H9 (cell line): ENCODE measurements at regions not wholly inside any gene's neighbourhood (a gene's known extent, or its start where the extent isn't known, plus 50 kb on each side); places are given as distances from the start of the nearest gene placed in this dataset.

Experiments
- DNase-seq: peaks from one replicate; pipeline ENCODE4 v3.0.0-alpha.2; 2017
- H2AFZ ChIP-seq: one replicate; pipeline ENCODE4 v1.6.1; 2013; ENCODE audit warnings: mild to moderate bottlenecking, low read length, control low read depth, moderate library complexity
- H2AK5ac ChIP-seq: 2 replicates; pipeline ENCODE4 v1.6.1; 2013; ENCODE audit warnings: low read length, control low read depth, mixed read lengths; ENCODE audit not compliant: insufficient read length
- H2BK120ac ChIP-seq: one replicate; pipeline ENCODE4 v1.6.1; 2013; ENCODE audit warnings: low read depth, mild to moderate bottlenecking, low read length, control low read depth, inconsistent platforms; ENCODE audit not compliant: poor library complexity, severe bottlenecking
- H2BK12ac ChIP-seq: 2 replicates; pipeline ENCODE4 v1.6.1; 2013; ENCODE audit warnings: low read length, control low read depth, mixed read lengths, low read depth; ENCODE audit not compliant: insufficient read length
- H2BK15ac ChIP-seq: 2 replicates; pipeline ENCODE4 v1.6.1; 2013; ENCODE audit warnings: low read depth, low read length, control low read depth
- H2BK20ac ChIP-seq: one replicate; pipeline ENCODE4 v1.6.1; 2013; ENCODE audit warnings: low read depth, mild to moderate bottlenecking, low read length, control low read depth, inconsistent platforms; ENCODE audit not compliant: poor library complexity, severe bottlenecking
- H2BK5ac ChIP-seq: 2 replicates; pipeline ENCODE4 v1.6.1; 2013; ENCODE audit warnings: low read length, control low read depth, mixed read lengths; ENCODE audit not compliant: insufficient read length
- H3K14ac ChIP-seq: 2 replicates; pipeline ENCODE4 v1.6.1; 2013; ENCODE audit warnings: low read length, control low read depth; ENCODE audit not compliant: insufficient read depth
- H3K18ac ChIP-seq: 2 replicates; pipeline ENCODE4 v1.6.1; 2013; ENCODE audit warnings: low read depth, mild to moderate bottlenecking, mixed read lengths, low read length, control low read depth; ENCODE audit not compliant: insufficient read length
- H3K23ac ChIP-seq: 2 replicates; pipeline ENCODE4 v1.6.1; 2013; ENCODE audit warnings: low read length, control low read depth, mixed read lengths, low read depth; ENCODE audit not compliant: insufficient read length
- H3K23me2 ChIP-seq: 2 replicates; pipeline ENCODE4 v1.6.1; 2013; ENCODE audit warnings: low read depth, mild to moderate bottlenecking, mixed read lengths, low read length, control low read depth; ENCODE audit not compliant: insufficient read length, poor library complexity, severe bottlenecking
- H3K27ac ChIP-seq: 2 replicates; pipeline ENCODE4 v1.5.1; 2013; ENCODE audit warnings: low read length, control low read depth, mixed read lengths, low read depth; ENCODE audit not compliant: insufficient read length
- H3K27me3 ChIP-seq: 2 replicates; pipeline ENCODE4 v1.6.1; 2013; ENCODE audit warnings: low read length, control low read depth, inconsistent platforms; ENCODE audit not compliant: insufficient read depth
- H3K4ac ChIP-seq: 2 replicates; pipeline ENCODE4 v1.6.1; 2013; ENCODE audit warnings: low read depth, mild to moderate bottlenecking, control low read depth, inconsistent platforms, low read length, moderate library complexity
- H3K4me1 ChIP-seq: 2 replicates; pipeline ENCODE4 v1.6.1; 2013; ENCODE audit warnings: low read length, control low read depth, inconsistent platforms; ENCODE audit not compliant: insufficient read depth
- H3K4me2 ChIP-seq: 2 replicates; pipeline ENCODE4 v1.6.1; 2013; ENCODE audit warnings: low read length, control low read depth, mixed read lengths; ENCODE audit not compliant: insufficient read length, insufficient read depth
- H3K56ac ChIP-seq: 2 replicates; pipeline ENCODE4 v1.6.1; 2013; ENCODE audit warnings: low read depth, mild to moderate bottlenecking, mixed read lengths, low read length, control low read depth; ENCODE audit not compliant: insufficient read length
- H3K79me1 ChIP-seq: 2 replicates; pipeline ENCODE4 v1.6.1; 2013; ENCODE audit warnings: low read depth, mild to moderate bottlenecking, moderate library complexity, low read length, control low read depth, inconsistent platforms; ENCODE audit not compliant: insufficient read depth, poor library complexity, severe bottlenecking
- H3K79me2 ChIP-seq: 2 replicates; pipeline ENCODE4 v1.6.1; 2013; ENCODE audit warnings: low read length, control low read depth, inconsistent platforms; ENCODE audit not compliant: insufficient read depth
- H3K9ac ChIP-seq: 2 replicates; pipeline ENCODE4 v1.6.1; 2013; ENCODE audit warnings: low read length, control low read depth, mixed read lengths; ENCODE audit not compliant: insufficient read length; ENCODE audit errors: extremely low read depth
- H3K9me3 ChIP-seq: one replicate; pipeline ENCODE4 v1.6.1; 2013; ENCODE audit warnings: low read depth, low read length, inconsistent platforms; ENCODE audit not compliant: control insufficient read depth
- H3T11ph ChIP-seq: one replicate; pipeline ENCODE4 v1.6.1; 2013; ENCODE audit warnings: mild to moderate bottlenecking, low read length, control low read depth, inconsistent platforms
- H4K20me1 ChIP-seq: one replicate; pipeline ENCODE4 v1.6.1; 2013; ENCODE audit not compliant: control insufficient read depth, insufficient read length, insufficient read depth
- H4K5ac ChIP-seq: 2 replicates; pipeline ENCODE4 v1.6.1; 2013; ENCODE audit warnings: low read depth, mild to moderate bottlenecking, mixed read lengths, low read length, control low read depth; ENCODE audit not compliant: insufficient read length
- H4K8ac ChIP-seq: replicated peaks from 2 replicates; pipeline ENCODE4 v1.6.1; 2013; ENCODE audit warnings: low read length, control low read depth, mixed read lengths, low read depth; ENCODE audit not compliant: insufficient read length
- H4K91ac ChIP-seq: 2 replicates; pipeline ENCODE4 v1.6.1; 2013; ENCODE audit warnings: low read depth, mild to moderate bottlenecking, moderate library complexity, mixed read lengths, low read length, control low read depth; ENCODE audit not compliant: insufficient read length
- H3K27ac Mint-ChIP-seq, 3 experiments: 2 replicates in 2 of 3; 3 replicates in 1 of 3; pipeline ENCODE4 v1.8.0; 2020 to 2021; ENCODE audit warnings: mixed read lengths in 3 of 3, mild to moderate bottlenecking in 1 of 3, moderate library complexity in 1 of 3
- H3K27me3 Mint-ChIP-seq: 2 replicates; pipeline ENCODE4 v1.8.0; 2021; ENCODE audit warnings: low read depth, mild to moderate bottlenecking, moderate library complexity, mixed read lengths
- H3K36me3 Mint-ChIP-seq, 3 experiments: 2 replicates in 2 of 3; 3 replicates in 1 of 3; pipeline ENCODE4 v1.8.0; 2020 to 2021; ENCODE audit warnings: low read depth in 3 of 3, mixed read lengths in 3 of 3; ENCODE audit not compliant: insufficient read depth in 1 of 3
- H3K4me1 Mint-ChIP-seq, 2 experiments: 2 replicates each; pipeline ENCODE4 v1.8.0; 2020; ENCODE audit warnings: mixed read lengths in 2 of 2
- H3K4me3 Mint-ChIP-seq, 2 experiments: 2 replicates in 1 of 2; 3 replicates in 1 of 2; pipeline ENCODE4 v1.8.0; 2020 to 2021; ENCODE audit warnings: mild to moderate bottlenecking in 2 of 2, mixed read lengths in 2 of 2, moderate library complexity in 1 of 2
- H3K9me3 Mint-ChIP-seq, 2 experiments: 2 replicates in 1 of 2; 3 replicates in 1 of 2; pipeline ENCODE4 v1.8.0; 2020; ENCODE audit warnings: mild to moderate bottlenecking in 2 of 2, mixed read lengths in 2 of 2, moderate library complexity in 1 of 2
- WGBS: extraction: QIAGEN DNeasy Blood & Tissue Kit; methylation state at CpG from one replicate; pipeline ENCODE4 v1.1.7; 2013; ENCODE audit warnings: missing lambda C conversion rate, low lambda C conversion rate, mixed read lengths; ENCODE audit not compliant: insufficient read length; ENCODE audit errors: extremely low coverage; 5-methylcytosine and 5-hydroxymethylcytosine counted together
- TF ChIP-seq, protein P1 (sequence below): fragments of 200-600 bp; sonication (generic); conservative IDR thresholded peaks from 3 replicates; pipeline ENCODE4 v1.8.0; 2021; ENCODE audit warnings: antibody characterized with exemption, mild to moderate bottlenecking

DNA sequence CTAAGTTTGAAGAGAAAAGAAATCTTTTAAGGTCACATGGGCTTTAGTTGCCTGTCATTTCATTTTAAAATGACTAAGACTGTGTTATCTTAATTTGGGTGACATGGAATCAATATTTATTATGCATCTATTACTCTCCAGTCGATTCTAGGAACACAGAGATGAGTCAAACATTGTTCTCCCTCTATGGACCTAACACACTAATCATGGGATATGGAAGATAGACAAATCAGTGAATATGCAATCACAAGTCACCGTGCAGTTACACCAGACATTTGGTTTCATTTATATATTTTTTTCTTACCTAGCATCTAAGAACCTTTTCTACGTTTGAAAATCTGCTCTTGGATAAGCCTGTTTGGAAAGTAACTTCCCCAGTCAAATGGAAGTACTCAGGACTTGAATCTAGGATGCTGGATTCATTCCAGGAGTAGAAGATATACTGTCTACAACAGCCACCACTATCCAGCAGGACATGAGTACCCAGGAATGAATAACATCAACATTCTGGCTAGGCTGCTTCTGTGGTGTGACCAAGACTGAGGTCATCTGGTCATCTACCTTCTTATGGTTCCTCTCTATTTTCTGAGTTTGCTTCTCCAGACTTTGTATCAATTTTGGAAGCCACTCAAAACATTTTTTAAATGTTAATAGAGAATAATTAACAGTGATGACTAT is 902.9 kb upstream of the LRRN3 start:
- no peaks in the 10 kb centered on the region for H4K20me1 ChIP-seq
- no peak overlapping the region for H3K56ac ChIP-seq
- no peak overlapping the region for H3K27ac ChIP-seq
- no peak overlapping the region for H4K5ac ChIP-seq
- H3K27ac Mint-ChIP-seq = no peak overlapping the region
- H3K4me1 Mint-ChIP-seq = peaks cover 4% of the 10 kb centered on the region in 2 experiments; a peak in 3 of 4 replicates
- H3K4me3 Mint-ChIP-seq = no peak overlapping the region
- no peak overlapping the region for H2BK5ac ChIP-seq
- H2BK15ac ChIP-seq = no peak overlapping the region
- no peak overlapping the region for H4K8ac ChIP-seq
- no peak overlapping the region for H2AK5ac ChIP-seq
- H3K27me3 Mint-ChIP-seq = no peaks in the 10 kb centered on the region
- peaks cover 20% of the 10 kb centered on the region in 2 experiments for H3K9me3 Mint-ChIP-seq
- peaks cover 1 to 28% (median 14%) of the 10 kb centered on the region in 3 experiments; a peak in 5 of 7 replicates for H3K36me3 Mint-ChIP-seq
- no peaks in the 10 kb centered on the region for H3K9me3 ChIP-seq
- no peak overlapping the region for H3K18ac ChIP-seq
- H3K23me2 ChIP-seq = no peaks in the 10 kb centered on the region
- H3K23ac ChIP-seq = no peak overlapping the region
- H3T11ph ChIP-seq = no peak overlapping the region
- H2BK120ac ChIP-seq = no peak overlapping the region
- H2BK20ac ChIP-seq = no peak overlapping the region
- no peak for DNase-seq
- no peak overlapping the region for H2AFZ ChIP-seq
- H3K14ac ChIP-seq = no peak overlapping the region
- no CpG with 5 or more reads among the region's 3 CpGs for WGBS
- TF ChIP-seq, protein P1, sequence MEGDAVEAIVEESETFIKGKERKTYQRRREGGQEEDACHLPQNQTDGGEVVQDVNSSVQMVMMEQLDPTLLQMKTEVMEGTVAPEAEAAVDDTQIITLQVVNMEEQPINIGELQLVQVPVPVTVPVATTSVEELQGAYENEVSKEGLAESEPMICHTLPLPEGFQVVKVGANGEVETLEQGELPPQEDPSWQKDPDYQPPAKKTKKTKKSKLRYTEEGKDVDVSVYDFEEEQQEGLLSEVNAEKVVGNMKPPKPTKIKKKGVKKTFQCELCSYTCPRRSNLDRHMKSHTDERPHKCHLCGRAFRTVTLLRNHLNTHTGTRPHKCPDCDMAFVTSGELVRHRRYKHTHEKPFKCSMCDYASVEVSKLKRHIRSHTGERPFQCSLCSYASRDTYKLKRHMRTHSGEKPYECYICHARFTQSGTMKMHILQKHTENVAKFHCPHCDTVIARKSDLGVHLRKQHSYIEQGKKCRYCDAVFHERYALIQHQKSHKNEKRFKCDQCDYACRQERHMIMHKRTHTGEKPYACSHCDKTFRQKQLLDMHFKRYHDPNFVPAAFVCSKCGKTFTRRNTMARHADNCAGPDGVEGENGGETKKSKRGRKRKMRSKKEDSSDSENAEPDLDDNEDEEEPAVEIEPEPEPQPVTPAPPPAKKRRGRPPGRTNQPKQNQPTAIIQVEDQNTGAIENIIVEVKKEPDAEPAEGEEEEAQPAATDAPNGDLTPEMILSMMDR = no peak
- H2BK12ac ChIP-seq = no peak overlapping the region
- no peak overlapping the region for H3K4me2 ChIP-seq
- H3K4me1 ChIP-seq = no peaks in the 10 kb centered on the region
- H3K27me3 ChIP-seq = no peaks in the 10 kb centered on the region
- no peak overlapping the region for H3K4ac ChIP-seq
- H3K9ac ChIP-seq = no peak overlapping the region
- no peaks in the 10 kb centered on the region for H3K79me2 ChIP-seq
- no peak overlapping the region for H4K91ac ChIP-seq
- no peaks in the 10 kb centered on the region for H3K79me1 ChIP-seq
